K562 (cell line): ENCODE measurements at regions not wholly inside any gene's neighbourhood (a gene's known extent, or its start where the extent isn't known, plus 50 kb on each side); places are given as distances from the start of the nearest gene placed in this dataset.

ENCODE experiments used
- CBX2 ChIP-seq: fragments of 200-600 bp; sonication (generic); IDR thresholded peaks from one replicate; pipeline ENCODE4 v1.6.1; 2012; ENCODE audit warnings: mild to moderate bottlenecking, low read length, inconsistent platforms; ENCODE audit not compliant: insufficient read depth, poor library complexity, severe bottlenecking
- HDAC2 ChIP-seq: fragments of 450-650 bp; IDR thresholded peaks from 2 replicates; pipeline ENCODE4 v1.6.1; 2016; ENCODE audit warnings: mild to moderate bottlenecking
- HNRNPUL1 ChIP-seq: fragments of 200-400 bp; formaldehyde crosslinking; IDR thresholded peaks from 2 replicates; pipeline ENCODE4 v1.6.1; 2017; ENCODE audit warnings: low read length
- RBM25 ChIP-seq: fragments of 200-400 bp; formaldehyde crosslinking; IDR thresholded peaks from 2 replicates; pipeline ENCODE4 v1.6.1; 2018; ENCODE audit warnings: low read length, low read depth, moderate library complexity; ENCODE audit not compliant: severe bottlenecking
- STAG1 ChIP-seq: sonication (generic); formaldehyde crosslinking; IDR thresholded peaks from 2 replicates; pipeline ENCODE4 v1.5.0; 2020; ENCODE audit warnings: missing genetic modification reagents, borderline replicate concordance
- ZNF311 ChIP-seq: fragments of 250-450 bp; sonication (Bioruptor Pico); IDR thresholded peaks from 2 replicates; pipeline ENCODE4 v1.4.0; 2020; ENCODE audit warnings: mild to moderate bottlenecking, moderate library complexity
- TF ChIP-seq, protein P1 (sequence below), 2 experiments: fragments of 450-650 bp; IDR thresholded peaks; 2 replicates each; pipeline ENCODE4 v1.6.1; 2016; ENCODE audit warnings: mild to moderate bottlenecking in 2 of 2, borderline replicate concordance in 1 of 2, low read depth in 1 of 2, moderate library complexity in 1 of 2
- TF ChIP-seq, protein P2 (sequence below), 2 experiments: fragments of 450-650 bp in 1 of 2; IDR thresholded peaks; 2 replicates each; pipeline ENCODE4 v1.6.1; 2011 to 2017; ENCODE audit warnings: low read depth in 2 of 2, antibody characterized with exemption in 1 of 2, borderline replicate concordance in 1 of 2, low read length in 1 of 2, mild to moderate bottlenecking in 1 of 2, mixed read lengths in 1 of 2; ENCODE audit not compliant: control insufficient read depth in 1 of 2

GRCh38 chr11:103550811-103551210 is 441.6 kb downstream of the DYNC2H1 start (continued):
- TF ChIP-seq, protein P1, sequence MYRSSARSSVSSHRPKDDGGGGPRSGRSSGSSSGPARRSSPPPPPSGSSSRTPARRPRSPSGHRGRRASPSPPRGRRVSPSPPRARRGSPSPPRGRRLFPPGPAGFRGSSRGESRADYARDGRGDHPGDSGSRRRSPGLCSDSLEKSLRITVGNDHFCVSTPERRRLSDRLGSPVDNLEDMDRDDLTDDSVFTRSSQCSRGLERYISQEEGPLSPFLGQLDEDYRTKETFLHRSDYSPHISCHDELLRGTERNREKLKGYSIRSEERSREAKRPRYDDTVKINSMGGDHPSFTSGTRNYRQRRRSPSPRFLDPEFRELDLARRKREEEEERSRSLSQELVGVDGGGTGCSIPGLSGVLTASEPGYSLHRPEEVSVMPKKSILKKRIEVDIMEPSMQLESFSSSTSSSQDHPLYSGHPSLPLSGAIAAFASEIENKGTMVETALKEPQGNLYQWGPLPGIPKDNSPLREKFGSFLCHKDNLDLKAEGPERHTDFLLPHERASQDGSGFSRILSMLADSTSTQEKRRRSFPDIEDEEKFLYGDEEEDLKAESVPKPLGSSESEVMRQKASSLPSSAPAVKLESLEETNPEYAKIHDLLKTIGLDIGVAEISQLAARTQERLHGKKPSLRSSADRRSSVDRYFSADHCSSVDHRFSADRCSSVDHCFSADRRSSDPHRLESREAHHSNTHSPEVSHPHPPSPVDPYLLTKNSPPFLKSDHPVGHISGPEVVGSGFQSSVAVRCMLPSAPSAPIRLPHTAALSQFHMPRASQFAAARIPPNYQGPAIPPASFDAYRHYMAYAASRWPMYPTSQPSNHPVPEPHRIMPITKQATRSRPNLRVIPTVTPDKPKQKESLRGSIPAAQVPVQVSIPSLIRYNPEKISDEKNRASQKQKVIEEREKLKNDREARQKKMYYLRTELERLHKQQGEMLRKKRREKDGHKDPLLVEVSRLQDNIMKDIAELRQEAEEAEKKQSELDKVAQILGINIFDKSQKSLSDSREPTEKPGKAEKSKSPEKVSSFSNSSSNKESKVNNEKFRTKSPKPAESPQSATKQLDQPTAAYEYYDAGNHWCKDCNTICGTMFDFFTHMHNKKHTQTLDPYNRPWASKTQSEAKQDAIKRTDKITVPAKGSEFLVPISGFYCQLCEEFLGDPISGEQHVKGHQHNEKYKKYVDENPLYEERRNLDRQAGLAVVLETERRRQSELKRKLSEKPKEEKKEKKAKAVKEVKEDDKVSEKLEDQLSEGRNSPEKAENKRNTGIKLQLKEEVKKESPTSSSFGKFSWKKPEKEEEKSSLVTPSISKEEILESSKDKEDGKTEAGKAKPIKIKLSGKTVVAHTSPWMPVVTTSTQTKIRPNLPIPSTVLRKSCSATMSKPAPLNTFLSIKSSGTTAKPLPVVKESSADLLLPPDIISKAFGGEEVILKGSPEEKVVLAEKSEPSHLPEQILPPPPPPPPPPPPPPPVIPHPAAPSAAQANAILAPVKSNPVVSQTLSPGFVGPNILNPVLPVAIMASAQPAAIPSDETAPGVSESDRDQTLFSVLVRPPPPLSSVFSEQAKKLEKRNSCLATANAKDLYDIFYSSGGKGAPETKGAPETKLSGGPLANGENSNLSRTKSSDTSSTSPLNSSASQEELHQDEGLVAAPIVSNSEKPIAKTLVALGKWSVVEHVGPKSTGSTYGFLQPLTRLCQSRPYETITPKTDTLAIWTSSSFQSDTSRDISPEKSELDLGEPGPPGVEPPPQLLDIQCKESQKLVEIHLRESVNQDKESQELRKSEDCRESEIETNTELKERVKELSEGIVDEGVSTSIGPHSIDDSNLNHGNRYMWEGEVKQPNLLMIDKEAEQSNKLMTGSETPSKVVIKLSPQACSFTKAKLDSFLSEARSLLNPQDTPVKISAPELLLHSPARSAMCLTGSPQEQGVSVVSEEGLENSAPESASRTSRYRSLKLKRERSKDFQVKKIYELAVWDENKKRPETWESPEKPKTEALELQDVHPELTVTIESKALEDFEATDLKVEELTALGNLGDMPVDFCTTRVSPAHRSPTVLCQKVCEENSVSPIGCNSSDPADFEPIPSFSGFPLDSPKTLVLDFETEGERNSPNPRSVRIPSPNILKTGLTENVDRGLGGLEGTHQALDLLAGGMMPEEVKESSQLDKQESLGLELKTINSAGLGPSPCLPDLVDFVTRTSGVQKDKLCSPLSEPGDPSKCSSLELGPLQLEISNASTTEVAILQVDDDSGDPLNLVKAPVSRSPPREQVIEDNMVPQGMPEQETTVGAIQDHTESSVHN (IDR thresholded peaks at IDR 0.05; ENCODE audit: borderline replicate concordance in 1 of 2, low read depth in 1 of 2), result no peak
- TF ChIP-seq HNRNPUL1 (no peak), STAG1 (no peak), HDAC2 (no peak), CBX2 (no peak), RBM25 (no peak), ZNF311 (CRISPR knock-in tag) (no peak)
- TF ChIP-seq, protein P2, sequence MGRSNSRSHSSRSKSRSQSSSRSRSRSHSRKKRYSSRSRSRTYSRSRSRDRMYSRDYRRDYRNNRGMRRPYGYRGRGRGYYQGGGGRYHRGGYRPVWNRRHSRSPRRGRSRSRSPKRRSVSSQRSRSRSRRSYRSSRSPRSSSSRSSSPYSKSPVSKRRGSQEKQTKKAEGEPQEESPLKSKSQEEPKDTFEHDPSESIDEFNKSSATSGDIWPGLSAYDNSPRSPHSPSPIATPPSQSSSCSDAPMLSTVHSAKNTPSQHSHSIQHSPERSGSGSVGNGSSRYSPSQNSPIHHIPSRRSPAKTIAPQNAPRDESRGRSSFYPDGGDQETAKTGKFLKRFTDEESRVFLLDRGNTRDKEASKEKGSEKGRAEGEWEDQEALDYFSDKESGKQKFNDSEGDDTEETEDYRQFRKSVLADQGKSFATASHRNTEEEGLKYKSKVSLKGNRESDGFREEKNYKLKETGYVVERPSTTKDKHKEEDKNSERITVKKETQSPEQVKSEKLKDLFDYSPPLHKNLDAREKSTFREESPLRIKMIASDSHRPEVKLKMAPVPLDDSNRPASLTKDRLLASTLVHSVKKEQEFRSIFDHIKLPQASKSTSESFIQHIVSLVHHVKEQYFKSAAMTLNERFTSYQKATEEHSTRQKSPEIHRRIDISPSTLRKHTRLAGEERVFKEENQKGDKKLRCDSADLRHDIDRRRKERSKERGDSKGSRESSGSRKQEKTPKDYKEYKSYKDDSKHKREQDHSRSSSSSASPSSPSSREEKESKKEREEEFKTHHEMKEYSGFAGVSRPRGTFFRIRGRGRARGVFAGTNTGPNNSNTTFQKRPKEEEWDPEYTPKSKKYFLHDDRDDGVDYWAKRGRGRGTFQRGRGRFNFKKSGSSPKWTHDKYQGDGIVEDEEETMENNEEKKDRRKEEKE (IDR thresholded peaks at IDR 0.05; ENCODE audit: borderline replicate concordance in 1 of 2, control insufficient read depth in 1 of 2, low read depth in 2 of 2, low read length in 1 of 2), result no peak
